ENCODE measurements at regions not wholly inside any gene's neighbourhood (a gene's known extent, or its start where the extent isn't known, plus 50 kb on each side); places are given as distances from the start of the nearest gene placed in this dataset.
A peak's percentile ranks its signal among the peaks of the same experiment; 100 is the strongest.

DNA sequence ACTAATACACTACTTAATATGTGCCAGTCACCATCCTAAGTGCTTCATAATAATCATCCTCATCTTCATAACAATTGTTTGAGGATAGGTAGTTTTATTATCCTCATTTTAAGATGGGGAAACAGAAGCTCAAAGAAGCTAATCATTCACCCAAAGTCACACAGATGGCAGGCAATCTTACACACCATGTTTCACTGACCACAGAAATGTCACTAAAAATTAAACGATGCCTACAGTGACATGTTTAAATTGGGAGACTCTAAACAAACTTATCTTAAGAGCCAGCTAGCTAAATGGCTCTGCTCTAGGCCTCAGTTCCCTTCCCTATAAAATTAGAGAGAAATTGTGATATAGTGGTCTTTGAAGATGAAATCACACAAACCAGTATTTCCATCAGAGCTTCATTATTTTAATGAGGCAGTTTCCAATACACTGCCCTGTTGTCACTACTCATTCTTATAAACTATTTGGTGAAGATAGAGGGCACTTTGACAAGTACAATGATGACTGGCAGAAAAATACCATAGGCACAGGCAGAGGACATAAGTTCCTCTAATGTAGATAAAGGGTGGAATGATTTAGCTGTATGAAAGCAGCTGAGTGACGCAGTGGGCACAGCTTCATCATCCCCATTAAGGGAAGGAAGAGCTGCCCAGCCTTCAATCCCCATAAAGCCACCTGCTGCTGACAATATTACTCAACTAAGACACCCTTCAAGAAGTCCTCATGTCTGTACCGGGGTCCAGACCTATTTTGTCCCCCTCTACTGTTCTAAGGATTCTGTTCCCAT lies 224.1 kb downstream of the ACTL7B start:
- no peak overlapping the region for H3K4me3 ChIP-seq (ENCODE audit: low read depth, low read length)
- TF ChIP-seq MYC (IDR thresholded peaks at IDR 0.05; ENCODE audit: low read depth, low read length) (no peak), POLR2A (IDR thresholded peaks at IDR 0.05; ENCODE audit: extremely low read depth, insufficient read length) (no peak)
- TF ChIP-seq, protein P1, sequence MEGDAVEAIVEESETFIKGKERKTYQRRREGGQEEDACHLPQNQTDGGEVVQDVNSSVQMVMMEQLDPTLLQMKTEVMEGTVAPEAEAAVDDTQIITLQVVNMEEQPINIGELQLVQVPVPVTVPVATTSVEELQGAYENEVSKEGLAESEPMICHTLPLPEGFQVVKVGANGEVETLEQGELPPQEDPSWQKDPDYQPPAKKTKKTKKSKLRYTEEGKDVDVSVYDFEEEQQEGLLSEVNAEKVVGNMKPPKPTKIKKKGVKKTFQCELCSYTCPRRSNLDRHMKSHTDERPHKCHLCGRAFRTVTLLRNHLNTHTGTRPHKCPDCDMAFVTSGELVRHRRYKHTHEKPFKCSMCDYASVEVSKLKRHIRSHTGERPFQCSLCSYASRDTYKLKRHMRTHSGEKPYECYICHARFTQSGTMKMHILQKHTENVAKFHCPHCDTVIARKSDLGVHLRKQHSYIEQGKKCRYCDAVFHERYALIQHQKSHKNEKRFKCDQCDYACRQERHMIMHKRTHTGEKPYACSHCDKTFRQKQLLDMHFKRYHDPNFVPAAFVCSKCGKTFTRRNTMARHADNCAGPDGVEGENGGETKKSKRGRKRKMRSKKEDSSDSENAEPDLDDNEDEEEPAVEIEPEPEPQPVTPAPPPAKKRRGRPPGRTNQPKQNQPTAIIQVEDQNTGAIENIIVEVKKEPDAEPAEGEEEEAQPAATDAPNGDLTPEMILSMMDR (IDR thresholded peaks at IDR 0.05; ENCODE audit: low read depth, low read length) = no peak
- TF ChIP-seq, protein P2, sequence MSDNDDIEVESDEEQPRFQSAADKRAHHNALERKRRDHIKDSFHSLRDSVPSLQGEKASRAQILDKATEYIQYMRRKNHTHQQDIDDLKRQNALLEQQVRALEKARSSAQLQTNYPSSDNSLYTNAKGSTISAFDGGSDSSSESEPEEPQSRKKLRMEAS (IDR thresholded peaks at IDR 0.05; ENCODE audit: low read depth, low read length) = no peak
- DNase-seq (ENCODE audit: low read depth) = no peak

DNA sequence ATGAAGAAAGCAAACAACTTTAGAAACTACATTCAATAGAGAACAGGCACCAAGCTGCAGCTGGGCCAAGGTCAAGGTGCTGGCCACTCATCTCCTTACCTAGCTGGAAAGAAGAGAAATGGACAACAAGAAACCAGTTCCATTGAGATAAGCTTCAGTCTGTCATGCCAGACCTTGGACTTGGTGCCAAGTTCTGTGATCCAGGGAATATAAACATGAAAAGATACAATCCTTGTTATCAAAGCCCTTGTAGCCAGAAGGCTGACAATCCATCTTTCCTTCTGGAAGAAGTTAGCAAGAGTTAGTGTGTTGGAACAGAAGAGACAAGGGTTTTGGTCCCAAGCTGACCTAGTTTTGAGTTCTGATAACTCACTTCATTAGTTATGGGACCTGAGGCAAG lies 227.5 kb downstream of the ACTL7B start:
- TF ChIP-seq MYC (IDR thresholded peaks at IDR 0.05; ENCODE audit: low read depth, low read length) (no peak), POLR2A (IDR thresholded peaks at IDR 0.05; ENCODE audit: extremely low read depth, insufficient read length) (no peak)
- TF ChIP-seq, protein P1 (IDR thresholded peaks at IDR 0.05; ENCODE audit: low read depth, low read length) = no peak
- TF ChIP-seq, protein P2 (IDR thresholded peaks at IDR 0.05; ENCODE audit: low read depth, low read length) = no peak
- DNase-seq (ENCODE audit: low read depth) = no peak
- H3K4me3 ChIP-seq (ENCODE audit: low read depth, low read length) = no peak overlapping the region

DNA sequence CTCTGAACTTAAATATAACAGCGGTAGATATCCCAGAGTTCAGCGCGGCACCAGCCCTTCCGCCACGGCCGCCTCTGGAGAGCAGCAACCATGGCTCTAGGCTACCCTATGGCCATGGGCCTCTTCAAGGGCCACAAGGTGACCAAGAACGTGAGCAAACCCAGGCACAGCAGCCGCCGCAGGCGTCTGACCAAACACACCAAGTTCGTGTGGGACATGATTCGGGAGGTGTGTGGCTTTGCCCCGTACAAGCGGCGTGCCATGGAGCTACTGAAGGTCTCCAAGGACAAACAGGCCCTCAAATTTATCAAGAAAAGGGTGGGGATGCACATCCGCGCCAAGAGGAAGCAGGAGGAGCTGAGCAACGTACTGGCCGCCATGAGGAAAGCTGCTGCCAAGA lies 229.0 kb downstream of the ACTL7B start:
- TF ChIP-seq, protein P1 (IDR thresholded peaks at IDR 0.05; ENCODE audit: low read depth, low read length) = no peak
- TF ChIP-seq POLR2A (IDR thresholded peaks at IDR 0.05; ENCODE audit: extremely low read depth, insufficient read length) (no peak), MYC (IDR thresholded peaks at IDR 0.05; ENCODE audit: low read depth, low read length) (no peak)
- TF ChIP-seq, protein P2 (IDR thresholded peaks at IDR 0.05; ENCODE audit: low read depth, low read length) = no peak
- no peak overlapping the region for H3K4me3 ChIP-seq (ENCODE audit: low read depth, low read length)
- no peak for DNase-seq (ENCODE audit: low read depth)

DNA sequence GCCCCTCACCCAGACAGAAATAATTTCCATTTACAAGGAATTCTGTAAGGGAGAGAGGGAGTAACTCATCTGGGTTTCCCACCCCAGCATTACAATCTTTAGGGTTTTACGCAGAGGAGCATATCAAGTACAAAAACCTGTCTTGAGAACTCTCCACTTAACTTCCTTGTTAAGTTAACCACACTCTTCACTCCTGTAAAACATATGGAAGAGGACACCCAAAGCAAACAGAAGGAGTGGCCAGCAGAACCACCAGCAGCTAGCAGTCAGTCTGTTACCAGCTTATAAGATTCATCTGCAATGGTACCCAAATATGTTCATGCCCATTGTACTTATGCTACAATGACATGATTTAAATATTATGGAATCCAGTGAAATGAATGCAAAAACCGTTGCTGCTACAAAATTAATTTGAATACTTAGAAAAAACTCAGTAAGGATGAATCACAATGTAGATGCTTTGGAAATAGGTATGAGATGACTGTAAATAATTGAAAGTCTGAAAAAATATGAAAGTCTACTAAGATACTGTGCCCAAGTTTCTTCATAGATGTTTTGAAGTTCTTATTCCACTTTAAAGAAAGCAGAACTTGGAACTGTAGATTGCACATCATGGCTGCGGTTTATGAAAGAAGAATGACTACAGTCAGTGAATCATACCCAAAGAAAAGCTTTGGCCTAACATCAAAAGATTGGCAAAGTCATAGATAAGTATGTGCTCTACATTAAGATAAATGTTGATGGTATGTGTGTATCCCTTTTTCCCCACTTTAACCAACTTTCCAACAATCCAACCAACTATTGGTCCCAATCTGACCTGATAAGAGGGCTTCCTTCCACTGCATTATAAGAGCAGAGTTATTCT lies 233.6 kb downstream of the ACTL7B start:
- TF ChIP-seq MYC (IDR thresholded peaks at IDR 0.05; ENCODE audit: low read depth, low read length) (no peak), POLR2A (IDR thresholded peaks at IDR 0.05; ENCODE audit: extremely low read depth, insufficient read length) (no peak)
- TF ChIP-seq, protein P2 (IDR thresholded peaks at IDR 0.05; ENCODE audit: low read depth, low read length) = no peak
- TF ChIP-seq, protein P1 (IDR thresholded peaks at IDR 0.05; ENCODE audit: low read depth, low read length) = no peak
- peak; percentile 87 for DNase-seq (ENCODE audit: low read depth)

DNA sequence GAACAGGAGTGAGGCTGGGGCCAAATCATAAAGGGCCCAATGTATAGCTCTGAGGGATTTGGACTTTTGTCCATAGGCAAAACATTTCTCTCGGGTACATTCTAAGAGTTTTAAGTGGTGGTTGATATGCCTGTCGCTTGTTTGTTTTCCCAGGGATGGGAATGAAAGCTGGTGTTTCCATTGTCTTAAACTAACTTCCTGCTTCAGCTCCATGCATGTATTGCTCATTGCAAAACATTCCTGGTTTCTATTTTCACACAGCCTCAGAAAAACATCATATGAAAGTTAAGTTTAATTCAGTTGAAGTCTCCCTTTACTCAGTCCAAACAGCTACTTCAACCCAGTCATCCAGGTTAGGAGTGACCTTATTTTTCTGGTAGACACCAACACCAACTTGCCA lies 235.0 kb downstream of the ACTL7B start:
- TF ChIP-seq, protein P1 (IDR thresholded peaks at IDR 0.05; ENCODE audit: low read depth, low read length) = no peak
- TF ChIP-seq POLR2A (IDR thresholded peaks at IDR 0.05; ENCODE audit: extremely low read depth, insufficient read length) = no peak
- TF ChIP-seq, protein P2 (IDR thresholded peaks at IDR 0.05; ENCODE audit: low read depth, low read length) = no peak
- H3K4me3 ChIP-seq (ENCODE audit: low read depth, low read length) = no peak overlapping the region
- DNase-seq (ENCODE audit: low read depth) = no peak

More for the DNA sequence above, 233.6 kb downstream of the ACTL7B start:
- H3K4me3 ChIP-seq (ENCODE audit: low read depth, low read length) = no peak overlapping the region
